ENCODE measurements at regions not wholly inside any gene's neighbourhood (a gene's known extent, or its start where the extent isn't known, plus 50 kb on each side); places are given as distances from the start of the nearest gene placed in this dataset.
"Not testable (repeated sequence)": the region's sequence is repeated elsewhere in the genome, so short reads cannot be mapped to it uniquely, and the experiment has no call there.

GRCh38 chrX:74207539-74207938 is 96.4 kb upstream of the ZCCHC13 start:
- Histone ChIP-seq H3K36me3 (ENCODE audit: control insufficient read depth, insufficient read depth, low read length) (no peaks in the 10 kb centered on the region), H3K27me3 (replicated peaks; ENCODE audit: control insufficient read depth, insufficient read depth, low read length) (no peaks in the 10 kb centered on the region), H3K4me3 (replicated peaks; ENCODE audit: low read depth, low read length) (no peak overlapping the region)
- DNase-seq (ENCODE audit: extremely low read depth, insufficient read length) = no peak
- no peak for TF ChIP-seq CTCF (IDR thresholded peaks at IDR 0.05; ENCODE audit: insufficient read depth, low read length, poor library complexity, severe bottlenecking)

GRCh38 chrX:74195605-74196004 is 108.4 kb upstream of the ZCCHC13 start:
- no peak for DNase-seq (ENCODE audit: extremely low read depth, insufficient read length)
- Histone ChIP-seq H3K27me3 (replicated peaks; ENCODE audit: control insufficient read depth, insufficient read depth, low read length) (no peaks in the 10 kb centered on the region), H3K36me3 (ENCODE audit: control insufficient read depth, insufficient read depth, low read length) (no peaks in the 10 kb centered on the region), H3K4me3 (replicated peaks; ENCODE audit: low read depth, low read length) (no peak overlapping the region)
- no peak for TF ChIP-seq CTCF (IDR thresholded peaks at IDR 0.05; ENCODE audit: insufficient read depth, low read length, poor library complexity, severe bottlenecking)

GRCh38 chrX:74195120-74195519 is 108.9 kb upstream of the ZCCHC13 start:
- TF ChIP-seq CTCF (IDR thresholded peaks at IDR 0.05; ENCODE audit: insufficient read depth, low read length, poor library complexity, severe bottlenecking) = no peak
- Histone ChIP-seq H3K36me3 (ENCODE audit: control insufficient read depth, insufficient read depth, low read length) (no peaks in the 10 kb centered on the region), H3K27me3 (replicated peaks; ENCODE audit: control insufficient read depth, insufficient read depth, low read length) (no peaks in the 10 kb centered on the region), H3K4me3 (replicated peaks; ENCODE audit: low read depth, low read length) (no peak overlapping the region)
- DNase-seq (ENCODE audit: extremely low read depth, insufficient read length) = no peak

- TF ChIP-seq CTCF (IDR thresholded peaks at IDR 0.05; ENCODE audit: insufficient read depth, low read length, poor library complexity, severe bottlenecking) = no peak
- H3K4me3 ChIP-seq (replicated peaks; ENCODE audit: low read depth, low read length) = no peak overlapping the region
- H3K36me3 ChIP-seq (ENCODE audit: control insufficient read depth, insufficient read depth, low read length) = no peaks in the 10 kb centered on the region
- H3K27me3 ChIP-seq (replicated peaks; ENCODE audit: control insufficient read depth, insufficient read depth, low read length) = no peaks in the 10 kb centered on the region
- DNase-seq (ENCODE audit: extremely low read depth, insufficient read length) = no peak
Observed at GRCh38 chrX:74187211-74187610, 116.8 kb upstream of the ZCCHC13 start.

- not testable (repeated sequence) for H3K36me3 ChIP-seq (ENCODE audit: control insufficient read depth, insufficient read depth, low read length); H3K4me3 ChIP-seq (replicated peaks; ENCODE audit: low read depth, low read length); DNase-seq (ENCODE audit: extremely low read depth, insufficient read length); H3K27me3 ChIP-seq (replicated peaks; ENCODE audit: control insufficient read depth, insufficient read depth, low read length)
Observed at GRCh38 chrX:74183047-74183446, 120.9 kb upstream of the ZCCHC13 start.

GRCh38 chrX:74181976-74182375 is 122.0 kb upstream of the ZCCHC13 start:
- not testable (repeated sequence) for H3K27me3 ChIP-seq (replicated peaks; ENCODE audit: control insufficient read depth, insufficient read depth, low read length); H3K36me3 ChIP-seq (ENCODE audit: control insufficient read depth, insufficient read depth, low read length); DNase-seq (ENCODE audit: extremely low read depth, insufficient read length); H3K4me3 ChIP-seq (replicated peaks; ENCODE audit: low read depth, low read length)

GRCh38 chrX:74180716-74181115 is 123.3 kb upstream of the ZCCHC13 start:
- no peak for TF ChIP-seq CTCF (IDR thresholded peaks at IDR 0.05; ENCODE audit: insufficient read depth, low read length, poor library complexity, severe bottlenecking)
- Histone ChIP-seq H3K4me3 (replicated peaks; ENCODE audit: low read depth, low read length) (no peak overlapping the region), H3K36me3 (ENCODE audit: control insufficient read depth, insufficient read depth, low read length) (no peaks in the 10 kb centered on the region), H3K27me3 (replicated peaks; ENCODE audit: control insufficient read depth, insufficient read depth, low read length) (no peaks in the 10 kb centered on the region)
- DNase-seq (ENCODE audit: extremely low read depth, insufficient read length) = no peak
